ENCODE measurements at regions not wholly inside any gene's neighbourhood (a gene's known extent, or its start where the extent isn't known, plus 50 kb on each side); places are given as distances from the start of the nearest gene placed in this dataset.
"Not testable (repeated sequence)": the region's sequence is repeated elsewhere in the genome, so short reads cannot be mapped to it uniquely, and the experiment has no call there.

GRCh38 chr9:88835038-88835466 is 156.2 kb upstream of the S1PR3 start:
- Histone ChIP-seq H3K27ac (ENCODE audit: low read depth, low read length) (no peak overlapping the region), H3K9me3 (ENCODE audit: control insufficient read depth, insufficient read depth, low read length) (no peaks in the 10 kb centered on the region), H3K36me3 (ENCODE audit: control insufficient read depth, insufficient read depth, low read length) (no peaks in the 10 kb centered on the region), H3K4me1 (ENCODE audit: control insufficient read depth, insufficient read depth, low read length) (no peaks in the 10 kb centered on the region), H3K27me3 (ENCODE audit: control insufficient read depth, insufficient read depth, low read length) (no peaks in the 10 kb centered on the region), H3K4me3 (ENCODE audit: low read depth, low read length) (no peak overlapping the region)
- no CpG with 5 or more reads among the region's 1 CpG for WGBS (ENCODE audit: insufficient coverage)
- no peak for DNase-seq (ENCODE audit: low read depth in 4 of 6, low spot score in 6 of 6)

- WGBS (ENCODE audit: insufficient coverage) = 97% methylated on average over 2 of the region's 3 CpGs
These were observed 155.5 kb upstream of the S1PR3 start for GRCh38 chr9:88835772-88836171.

DNA sequence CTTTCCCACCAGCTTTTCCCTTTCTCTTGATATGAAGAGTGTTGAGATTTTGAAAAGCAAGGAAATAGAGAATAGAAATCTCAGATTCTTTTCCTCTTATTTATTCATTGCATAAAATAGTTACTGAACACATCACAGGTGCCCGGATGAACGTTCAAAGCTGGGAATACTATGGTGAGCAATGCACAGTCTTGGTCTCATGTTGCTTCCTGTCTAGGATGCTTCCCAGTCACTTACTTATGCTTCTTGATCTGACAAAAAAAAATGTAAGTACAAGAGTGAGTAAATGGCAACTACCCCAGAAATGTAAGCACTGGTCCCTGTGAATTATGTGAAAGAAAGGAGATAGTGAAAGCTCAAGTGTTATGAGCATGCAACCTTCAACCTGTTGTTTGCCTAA is 153.5 kb upstream of the S1PR3 start:
- Histone ChIP-seq H3K9me3 (ENCODE audit: control insufficient read depth, insufficient read depth, low read length) (no peaks in the 10 kb centered on the region), H3K27ac (ENCODE audit: low read depth, low read length) (no peak overlapping the region), H3K36me3 (ENCODE audit: control insufficient read depth, insufficient read depth, low read length) (no peaks in the 10 kb centered on the region), H3K4me3 (ENCODE audit: low read depth, low read length) (no peak overlapping the region), H3K27me3 (ENCODE audit: control insufficient read depth, insufficient read depth, low read length) (no peaks in the 10 kb centered on the region), H3K4me1 (ENCODE audit: control insufficient read depth, insufficient read depth, low read length) (no peaks in the 10 kb centered on the region)
- WGBS (ENCODE audit: insufficient coverage) = 90% methylated on average over 2 of the region's 2 CpGs
- DNase-seq (ENCODE audit: low read depth in 4 of 6, low spot score in 6 of 6) = no peak

More at GRCh38 chr9:88835772-88836171, 155.5 kb upstream of the S1PR3 start:
- Histone ChIP-seq H3K27me3 (ENCODE audit: control insufficient read depth, insufficient read depth, low read length) (no peaks in the 10 kb centered on the region), H3K9me3 (ENCODE audit: control insufficient read depth, insufficient read depth, low read length) (no peaks in the 10 kb centered on the region), H3K27ac (ENCODE audit: low read depth, low read length) (no peak overlapping the region), H3K36me3 (ENCODE audit: control insufficient read depth, insufficient read depth, low read length) (no peaks in the 10 kb centered on the region), H3K4me3 (ENCODE audit: low read depth, low read length) (no peak overlapping the region), H3K4me1 (ENCODE audit: control insufficient read depth, insufficient read depth, low read length) (no peaks in the 10 kb centered on the region)
- no peak for DNase-seq (ENCODE audit: low read depth in 4 of 6, low spot score in 6 of 6)

- H3K4me3 ChIP-seq (ENCODE audit: low read depth, low read length); H3K27ac ChIP-seq (ENCODE audit: low read depth, low read length); H3K4me1 ChIP-seq (ENCODE audit: control insufficient read depth, insufficient read depth, low read length); H3K36me3 ChIP-seq (ENCODE audit: control insufficient read depth, insufficient read depth, low read length); H3K27me3 ChIP-seq (ENCODE audit: control insufficient read depth, insufficient read depth, low read length); DNase-seq (ENCODE audit: low read depth in 4 of 6, low spot score in 6 of 6): not testable (repeated sequence)
- H3K9me3 ChIP-seq (ENCODE audit: control insufficient read depth, insufficient read depth, low read length) = peaks cover 10% of the 10 kb centered on the region
- 91% methylated on average over 6 of the region's 6 CpGs for WGBS (ENCODE audit: insufficient coverage)
These were observed 141.4 kb upstream of the S1PR3 start for GRCh38 chr9:88849878-88850277.

DNA sequence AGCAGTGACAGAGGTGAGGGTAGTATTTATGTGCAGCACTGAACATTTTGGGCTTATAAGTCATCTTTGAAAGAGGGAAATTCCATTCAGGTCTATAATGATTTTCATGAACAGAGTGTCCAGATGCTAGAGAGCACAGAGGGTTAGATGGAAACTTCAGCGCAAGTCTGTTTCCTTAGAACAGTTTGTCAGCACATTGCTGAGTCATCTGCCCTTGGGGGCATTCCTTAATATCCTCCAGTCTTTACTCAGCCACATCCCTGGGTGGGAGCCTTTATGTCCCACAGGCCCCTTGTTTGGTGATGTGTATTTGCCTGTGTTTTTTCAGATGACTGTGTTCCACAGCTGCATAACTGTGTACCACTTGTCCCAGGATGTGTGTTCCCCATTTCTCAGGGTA is 138.5 kb upstream of the S1PR3 start:
- peaks cover 2% of the 10 kb centered on the region for H3K9me3 ChIP-seq (ENCODE audit: control insufficient read depth, insufficient read depth, low read length)
- H3K4me1 ChIP-seq (ENCODE audit: control insufficient read depth, insufficient read depth, low read length) = no peaks in the 10 kb centered on the region
- H3K4me3 ChIP-seq (ENCODE audit: low read depth, low read length) = no peak overlapping the region
- peak in 1 of 6 donors; percentile 28 for DNase-seq (ENCODE audit: low read depth in 4 of 6, low spot score in 6 of 6)
- H3K27ac ChIP-seq (ENCODE audit: low read depth, low read length) = no peak overlapping the region
- no peaks in the 10 kb centered on the region for H3K36me3 ChIP-seq (ENCODE audit: control insufficient read depth, insufficient read depth, low read length)
- WGBS (ENCODE audit: insufficient coverage) = no CpG with 5 or more reads among the region's 1 CpG
- no peaks in the 10 kb centered on the region for H3K27me3 ChIP-seq (ENCODE audit: control insufficient read depth, insufficient read depth, low read length)

- no peak overlapping the region for H3K27ac ChIP-seq (ENCODE audit: low read depth, low read length)
- peaks cover 22% of the 10 kb centered on the region for H3K4me1 ChIP-seq (ENCODE audit: control insufficient read depth, insufficient read depth, low read length)
- peaks cover 2% of the 10 kb centered on the region for H3K9me3 ChIP-seq (ENCODE audit: control insufficient read depth, insufficient read depth, low read length)
- H3K36me3 ChIP-seq (ENCODE audit: control insufficient read depth, insufficient read depth, low read length) = no peaks in the 10 kb centered on the region
- no peak overlapping the region for H3K4me3 ChIP-seq (ENCODE audit: low read depth, low read length)
- H3K27me3 ChIP-seq (ENCODE audit: control insufficient read depth, insufficient read depth, low read length) = no peaks in the 10 kb centered on the region
- WGBS (ENCODE audit: insufficient coverage) = 92% methylated on average over 5 of the region's 5 CpGs
- no peak for DNase-seq (ENCODE audit: low read depth in 4 of 6, low spot score in 6 of 6)
These were observed 120.6 kb upstream of the S1PR3 start for GRCh38 chr9:88870627-88871026.

DNA sequence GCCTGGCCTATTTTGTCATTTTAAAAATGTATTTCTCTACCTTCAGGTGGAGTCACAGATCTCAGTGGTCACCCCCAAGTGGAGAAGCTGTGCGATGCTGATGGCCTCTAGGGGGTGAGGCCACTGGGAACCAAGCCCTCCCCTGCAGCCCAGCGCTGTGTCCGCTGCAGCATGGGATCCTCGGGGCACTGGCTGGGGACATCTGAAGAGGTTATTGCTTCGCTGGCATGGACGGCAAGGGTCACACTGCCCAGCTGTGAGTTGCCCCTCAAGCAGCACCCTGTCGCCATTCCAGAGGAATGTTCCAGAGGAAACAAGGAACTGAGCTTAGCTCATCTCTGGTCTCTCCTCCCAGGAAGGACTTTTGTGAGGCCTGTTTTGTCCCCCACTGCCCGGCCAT is 119.6 kb upstream of the S1PR3 start:
- Histone ChIP-seq H3K27ac (ENCODE audit: low read depth, low read length) (peak overlapping the region; percentile 60), H3K4me1 (ENCODE audit: control insufficient read depth, insufficient read depth, low read length) (peaks cover 22% of the 10 kb centered on the region), H3K36me3 (ENCODE audit: control insufficient read depth, insufficient read depth, low read length) (no peaks in the 10 kb centered on the region), H3K27me3 (ENCODE audit: control insufficient read depth, insufficient read depth, low read length) (no peaks in the 10 kb centered on the region), H3K4me3 (ENCODE audit: low read depth, low read length) (no peak overlapping the region), H3K9me3 (ENCODE audit: control insufficient read depth, insufficient read depth, low read length) (peaks cover 2% of the 10 kb centered on the region)
- DNase-seq (ENCODE audit: low read depth in 4 of 6, low spot score in 6 of 6) = no peak
- 80% methylated on average over 7 of the region's 8 CpGs for WGBS (ENCODE audit: insufficient coverage)

- 61% methylated on average over 2 of the region's 3 CpGs for WGBS (ENCODE audit: insufficient coverage)
- Histone ChIP-seq H3K27ac (ENCODE audit: low read depth, low read length) (peak overlapping the region; percentile 60), H3K4me3 (ENCODE audit: low read depth, low read length) (no peak overlapping the region), H3K9me3 (ENCODE audit: control insufficient read depth, insufficient read depth, low read length) (peaks cover 2% of the 10 kb centered on the region), H3K27me3 (ENCODE audit: control insufficient read depth, insufficient read depth, low read length) (no peaks in the 10 kb centered on the region), H3K4me1 (ENCODE audit: control insufficient read depth, insufficient read depth, low read length) (peaks cover 22% of the 10 kb centered on the region), H3K36me3 (ENCODE audit: control insufficient read depth, insufficient read depth, low read length) (no peaks in the 10 kb centered on the region)
- DNase-seq (ENCODE audit: low read depth in 4 of 6, low spot score in 6 of 6) = peak in 2 of 6 donors; percentile 24 to 29
These were observed 118.9 kb upstream of the S1PR3 start for GRCh38 chr9:88872192-88872946.

- DNase-seq (ENCODE audit: low read depth in 4 of 6, low spot score in 6 of 6) = peak in 1 of 6 donors; percentile 1
- WGBS (ENCODE audit: insufficient coverage) = 72% methylated on average over 10 of the region's 10 CpGs
- H3K36me3 ChIP-seq (ENCODE audit: control insufficient read depth, insufficient read depth, low read length) = no peaks in the 10 kb centered on the region
- no peak overlapping the region for H3K27ac ChIP-seq (ENCODE audit: low read depth, low read length)
- H3K27me3 ChIP-seq (ENCODE audit: control insufficient read depth, insufficient read depth, low read length) = no peaks in the 10 kb centered on the region
- peaks cover 22% of the 10 kb centered on the region for H3K4me1 ChIP-seq (ENCODE audit: control insufficient read depth, insufficient read depth, low read length)
- H3K9me3 ChIP-seq (ENCODE audit: control insufficient read depth, insufficient read depth, low read length) = peaks cover 2% of the 10 kb centered on the region
- H3K4me3 ChIP-seq (ENCODE audit: low read depth, low read length) = no peak overlapping the region
These were observed 117.6 kb upstream of the S1PR3 start for GRCh38 chr9:88873635-88874034.

DNA sequence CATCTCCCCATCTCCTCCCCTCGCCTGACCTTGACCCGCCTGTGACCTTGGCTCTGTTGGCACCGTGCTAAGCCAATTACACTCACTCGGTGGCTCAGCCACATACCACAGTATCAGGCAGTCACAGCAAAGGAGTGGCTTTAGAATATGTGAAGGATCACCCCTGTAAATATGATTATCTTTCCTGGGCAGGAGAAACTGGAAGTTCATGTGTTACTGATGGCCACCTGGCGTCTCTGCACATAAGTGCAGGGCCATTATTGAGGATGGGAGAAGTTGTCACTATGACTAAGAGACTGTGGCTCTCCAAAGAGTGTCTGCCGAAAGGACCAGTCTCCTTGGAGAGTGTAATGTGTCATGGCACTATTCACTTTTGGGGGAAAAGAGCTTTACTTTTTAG is 116.9 kb upstream of the S1PR3 start:
- DNase-seq (ENCODE audit: low read depth in 4 of 6, low spot score in 6 of 6) = peak in 2 of 6 donors; percentile 36 to 57
- no peaks in the 10 kb centered on the region for H3K9me3 ChIP-seq (ENCODE audit: control insufficient read depth, insufficient read depth, low read length)
- WGBS (ENCODE audit: insufficient coverage) = 16% methylated on average over 2 of the region's 6 CpGs
- H3K27me3 ChIP-seq (ENCODE audit: control insufficient read depth, insufficient read depth, low read length) = no peaks in the 10 kb centered on the region
- H3K36me3 ChIP-seq (ENCODE audit: control insufficient read depth, insufficient read depth, low read length) = no peaks in the 10 kb centered on the region
- H3K27ac ChIP-seq (ENCODE audit: low read depth, low read length) = no peak overlapping the region
- peaks cover 22% of the 10 kb centered on the region for H3K4me1 ChIP-seq (ENCODE audit: control insufficient read depth, insufficient read depth, low read length)
- no peak overlapping the region for H3K4me3 ChIP-seq (ENCODE audit: low read depth, low read length)

Measured in spinal cord (tissue), 9 donors.